SK-N-SH treated with all-trans-retinoic acid at 6 μM for 48 hours (cell line): ENCODE measurements at regions not wholly inside any gene's neighbourhood (a gene's known extent, or its start where the extent isn't known, plus 50 kb on each side); places are given as distances from the start of the nearest gene placed in this dataset.

Experiments used
- ATAC-seq: fragments of 200-7000 bp; cut with Tn5 transposase; 3 replicates; pipeline ENCODE4 v1.9.1; 2020; ENCODE audit warnings: mild to moderate bottlenecking, moderate library complexity
- ARNTL ChIP-seq: fragments of 450-650 bp; formaldehyde crosslinking; IDR thresholded peaks from 2 replicates; pipeline ENCODE4 v1.5.0; 2020; ENCODE audit warnings: low read depth, mild to moderate bottlenecking, moderate library complexity, borderline replicate concordance
- BACH2 ChIP-seq: fragments of 250-450 bp; sonication (Bioruptor Pico); IDR thresholded peaks from 2 replicates; pipeline ENCODE4 v1.9.0; 2021; ENCODE audit warnings: mild to moderate bottlenecking, borderline replicate concordance
- CSDC2 ChIP-seq: fragments of 250-450 bp; sonication (Bioruptor Pico); IDR thresholded peaks from 2 replicates; pipeline ENCODE4 v1.5.0; 2020; ENCODE audit warnings: mild to moderate bottlenecking, moderate library complexity
- ESRRG ChIP-seq: fragments of 250-450 bp; sonication (Bioruptor Pico); IDR thresholded peaks from 2 replicates; pipeline ENCODE4 v1.6.1; 2021; ENCODE audit warnings: mild to moderate bottlenecking
- OSR1 ChIP-seq: fragments of 250-450 bp; sonication (Bioruptor Pico); IDR thresholded peaks from 2 replicates; pipeline ENCODE4 v1.8.0; 2022; ENCODE audit warnings: moderate library complexity, mild to moderate bottlenecking, inconsistent platforms
- PPARA ChIP-seq: fragments of 250-450 bp; sonication (Bioruptor Pico); IDR thresholded peaks from 2 replicates; pipeline ENCODE4 v1.5.0; 2020; ENCODE audit warnings: mild to moderate bottlenecking, borderline replicate concordance
- RARB ChIP-seq: fragments of 250-450 bp; sonication (Bioruptor Pico); IDR thresholded peaks from 2 replicates; pipeline ENCODE4 v1.8.0; 2021; ENCODE audit warnings: mild to moderate bottlenecking, moderate library complexity
- SNAI2 ChIP-seq: fragments of 250-450 bp; sonication (Bioruptor Pico); IDR thresholded peaks from 2 replicates; pipeline ENCODE4 v1.5.0; 2020; ENCODE audit warnings: mild to moderate bottlenecking, moderate library complexity
- TOX ChIP-seq: fragments of 250-450 bp; sonication (Bioruptor Pico); IDR thresholded peaks from 2 replicates; pipeline ENCODE4 v1.8.0; 2021; ENCODE audit warnings: mild to moderate bottlenecking, moderate library complexity, borderline replicate concordance
- ZFP3 ChIP-seq: fragments of 250-450 bp; sonication (Bioruptor Pico); IDR thresholded peaks from 2 replicates; pipeline ENCODE4 v1.5.0; 2020; ENCODE audit warnings: mild to moderate bottlenecking, moderate library complexity
- ZNF565 ChIP-seq: fragments of 450-650 bp; formaldehyde crosslinking; conservative IDR thresholded peaks from 2 replicates; pipeline ENCODE4 v1.5.0; 2020; ENCODE audit warnings: low read depth, mild to moderate bottlenecking, moderate library complexity
- ZNF70 ChIP-seq: fragments of 450-650 bp; formaldehyde crosslinking; IDR thresholded peaks from 2 replicates; pipeline ENCODE4 v1.5.0; 2020; ENCODE audit warnings: mild to moderate bottlenecking, moderate library complexity
- TF ChIP-seq, protein P1 (sequence below): fragments of 250-450 bp; sonication (Bioruptor Pico); IDR thresholded peaks from 2 replicates; pipeline ENCODE4 v1.5.1; 2021; ENCODE audit warnings: mild to moderate bottlenecking, moderate library complexity
- TF ChIP-seq, protein P2 (sequence below): fragments of 250-450 bp; sonication (Bioruptor Pico); IDR thresholded peaks from 2 replicates; pipeline ENCODE4 v1.5.1; 2020; ENCODE audit warnings: low read depth, mild to moderate bottlenecking, moderate library complexity
- TF ChIP-seq, protein P3 (sequence below): fragments of 250-450 bp; sonication (Bioruptor Pico); IDR thresholded peaks from 2 replicates; pipeline ENCODE4 v1.8.0; 2020; ENCODE audit warnings: mild to moderate bottlenecking, moderate library complexity, borderline replicate concordance

DNA sequence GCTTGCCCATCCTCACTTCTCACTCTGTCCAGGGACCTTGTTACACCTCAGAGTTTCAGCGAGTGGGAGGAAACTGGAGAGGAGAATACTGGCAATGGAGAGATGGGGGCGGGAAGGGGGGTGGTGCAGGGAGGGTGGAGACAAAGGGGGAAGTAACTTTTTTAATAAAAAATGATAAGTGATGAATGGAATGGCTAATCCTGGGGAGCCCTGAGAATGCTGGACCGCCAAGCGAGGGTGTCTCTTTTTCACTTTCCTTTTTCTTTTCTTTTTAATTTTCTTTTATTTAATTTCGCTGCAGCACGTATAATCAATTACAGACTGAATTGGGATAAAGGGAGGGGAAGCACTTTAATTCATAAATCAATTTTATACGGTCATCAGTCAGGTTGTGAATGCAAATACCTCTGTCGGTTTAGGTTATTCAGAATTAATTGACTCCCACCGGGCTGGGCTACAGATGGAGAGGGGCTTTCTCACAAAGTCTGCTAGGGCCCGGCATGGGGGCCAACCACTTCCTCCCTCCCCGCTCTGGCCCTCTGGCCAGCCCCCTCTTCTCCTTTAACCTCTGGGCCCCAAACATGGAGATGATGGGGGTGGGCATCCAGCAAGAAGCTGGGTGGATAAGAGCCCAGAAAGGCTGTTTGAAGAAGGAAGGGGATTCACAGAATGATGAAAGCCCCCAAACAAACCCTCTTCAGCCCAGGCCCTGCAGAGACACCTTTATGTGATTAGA lies 106.8 kb upstream of the BOC start:
- TF ChIP-seq CSDC2 = no peak
- TF ChIP-seq, protein P1, sequence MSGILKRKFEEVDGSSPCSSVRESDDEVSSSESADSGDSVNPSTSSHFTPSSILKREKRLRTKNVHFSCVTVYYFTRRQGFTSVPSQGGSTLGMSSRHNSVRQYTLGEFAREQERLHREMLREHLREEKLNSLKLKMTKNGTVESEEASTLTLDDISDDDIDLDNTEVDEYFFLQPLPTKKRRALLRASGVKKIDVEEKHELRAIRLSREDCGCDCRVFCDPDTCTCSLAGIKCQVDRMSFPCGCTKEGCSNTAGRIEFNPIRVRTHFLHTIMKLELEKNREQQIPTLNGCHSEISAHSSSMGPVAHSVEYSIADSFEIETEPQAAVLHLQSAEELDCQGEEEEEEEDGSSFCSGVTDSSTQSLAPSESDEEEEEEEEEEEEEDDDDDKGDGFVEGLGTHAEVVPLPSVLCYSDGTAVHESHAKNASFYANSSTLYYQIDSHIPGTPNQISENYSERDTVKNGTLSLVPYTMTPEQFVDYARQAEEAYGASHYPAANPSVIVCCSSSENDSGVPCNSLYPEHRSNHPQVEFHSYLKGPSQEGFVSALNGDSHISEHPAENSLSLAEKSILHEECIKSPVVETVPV (CRISPR knock-in tag) = no peak
- TF ChIP-seq, protein P2, sequence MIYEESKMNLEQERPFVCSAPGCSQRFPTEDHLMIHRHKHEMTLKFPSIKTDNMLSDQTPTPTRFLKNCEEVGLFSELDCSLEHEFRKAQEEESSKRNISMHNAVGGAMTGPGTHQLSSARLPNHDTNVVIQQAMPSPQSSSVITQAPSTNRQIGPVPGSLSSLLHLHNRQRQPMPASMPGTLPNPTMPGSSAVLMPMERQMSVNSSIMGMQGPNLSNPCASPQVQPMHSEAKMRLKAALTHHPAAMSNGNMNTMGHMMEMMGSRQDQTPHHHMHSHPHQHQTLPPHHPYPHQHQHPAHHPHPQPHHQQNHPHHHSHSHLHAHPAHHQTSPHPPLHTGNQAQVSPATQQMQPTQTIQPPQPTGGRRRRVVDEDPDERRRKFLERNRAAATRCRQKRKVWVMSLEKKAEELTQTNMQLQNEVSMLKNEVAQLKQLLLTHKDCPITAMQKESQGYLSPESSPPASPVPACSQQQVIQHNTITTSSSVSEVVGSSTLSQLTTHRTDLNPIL (CRISPR knock-in tag) = no peak

DNA sequence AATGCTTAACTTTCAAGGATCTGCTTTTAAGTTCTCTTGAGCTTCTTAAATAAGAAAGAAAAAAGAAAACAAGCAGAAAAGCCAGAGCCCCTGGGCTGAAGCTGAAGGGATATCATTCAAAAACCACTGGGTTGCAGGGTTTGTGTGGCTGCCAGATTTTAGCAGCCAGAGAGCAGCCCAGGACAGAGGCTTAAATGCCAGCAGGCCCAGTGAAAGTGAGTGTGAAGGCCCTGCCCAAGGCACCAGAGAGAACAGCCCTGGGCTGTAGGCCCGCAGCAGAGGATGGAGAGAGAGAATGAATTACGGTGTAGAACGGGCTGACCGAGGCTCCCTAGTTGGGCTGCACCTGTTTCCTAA lies 106.3 kb upstream of the BOC start:
- peak; percentile 77 for ATAC-seq
- TF ChIP-seq BACH2 (no peak), ZNF565 (CRISPR knock-in tag) (no peak), OSR1 (no peak), TOX (CRISPR knock-in tag) (no peak), ZFP3 (no peak)
- TF ChIP-seq, protein P3, sequence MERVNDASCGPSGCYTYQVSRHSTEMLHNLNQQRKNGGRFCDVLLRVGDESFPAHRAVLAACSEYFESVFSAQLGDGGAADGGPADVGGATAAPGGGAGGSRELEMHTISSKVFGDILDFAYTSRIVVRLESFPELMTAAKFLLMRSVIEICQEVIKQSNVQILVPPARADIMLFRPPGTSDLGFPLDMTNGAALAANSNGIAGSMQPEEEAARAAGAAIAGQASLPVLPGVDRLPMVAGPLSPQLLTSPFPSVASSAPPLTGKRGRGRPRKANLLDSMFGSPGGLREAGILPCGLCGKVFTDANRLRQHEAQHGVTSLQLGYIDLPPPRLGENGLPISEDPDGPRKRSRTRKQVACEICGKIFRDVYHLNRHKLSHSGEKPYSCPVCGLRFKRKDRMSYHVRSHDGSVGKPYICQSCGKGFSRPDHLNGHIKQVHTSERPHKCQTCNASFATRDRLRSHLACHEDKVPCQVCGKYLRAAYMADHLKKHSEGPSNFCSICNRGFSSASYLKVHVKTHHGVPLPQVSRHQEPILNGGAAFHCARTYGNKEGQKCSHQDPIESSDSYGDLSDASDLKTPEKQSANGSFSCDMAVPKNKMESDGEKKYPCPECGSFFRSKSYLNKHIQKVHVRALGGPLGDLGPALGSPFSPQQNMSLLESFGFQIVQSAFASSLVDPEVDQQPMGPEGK (CRISPR knock-in tag) = no peak
- TF ChIP-seq, protein P1 (CRISPR knock-in tag) = no peak
- TF ChIP-seq, protein P2 (CRISPR knock-in tag) = no peak

More for the DNA sequence above, 106.8 kb upstream of the BOC start:
- ATAC-seq = no peak; the same call in 2 of the 3 replicates

DNA sequence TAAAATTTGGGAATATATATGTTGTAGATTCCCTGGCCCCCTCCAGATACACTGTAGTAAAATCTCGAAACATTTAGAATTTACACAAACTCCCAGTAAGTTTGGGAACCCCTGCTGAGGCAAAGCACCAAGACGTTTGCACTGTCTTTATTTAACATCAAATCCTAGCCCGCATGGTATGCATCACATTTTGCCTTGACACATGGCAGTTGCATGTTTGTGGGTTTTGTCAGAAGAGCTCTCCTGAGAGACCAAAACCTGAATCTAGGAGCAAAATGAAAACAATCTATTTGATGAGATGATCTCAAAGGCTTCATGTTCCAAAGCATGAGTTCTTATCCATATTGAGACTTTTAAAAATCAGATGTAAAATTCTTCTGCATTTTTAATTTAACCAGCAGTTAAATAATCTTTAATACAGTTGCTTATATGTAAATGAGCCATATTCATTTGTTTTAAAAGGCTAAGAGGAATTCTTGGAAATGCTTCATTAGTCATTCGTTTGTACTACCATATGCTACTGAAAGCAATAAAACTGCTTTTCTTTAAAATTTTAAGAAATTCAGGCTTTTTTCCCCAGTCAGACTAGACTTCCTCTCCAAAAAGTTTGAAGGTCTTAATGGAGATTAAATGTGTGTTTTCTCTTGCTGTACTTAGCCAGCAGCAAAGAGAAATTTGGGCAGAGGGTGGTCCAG lies 105.2 kb upstream of the BOC start:
- 0 out of 3 replicates have a peak, but pooled peaks have one; percentile 39 for ATAC-seq
- TF ChIP-seq ZNF70 (no peak), SNAI2 (CRISPR knock-in tag) (no peak), ESRRG (CRISPR knock-in tag) (no peak), RARB (CRISPR knock-in tag) (no peak)
- TF ChIP-seq, protein P3 (CRISPR knock-in tag) = no peak
- TF ChIP-seq, protein P1 (CRISPR knock-in tag) = no peak

DNA sequence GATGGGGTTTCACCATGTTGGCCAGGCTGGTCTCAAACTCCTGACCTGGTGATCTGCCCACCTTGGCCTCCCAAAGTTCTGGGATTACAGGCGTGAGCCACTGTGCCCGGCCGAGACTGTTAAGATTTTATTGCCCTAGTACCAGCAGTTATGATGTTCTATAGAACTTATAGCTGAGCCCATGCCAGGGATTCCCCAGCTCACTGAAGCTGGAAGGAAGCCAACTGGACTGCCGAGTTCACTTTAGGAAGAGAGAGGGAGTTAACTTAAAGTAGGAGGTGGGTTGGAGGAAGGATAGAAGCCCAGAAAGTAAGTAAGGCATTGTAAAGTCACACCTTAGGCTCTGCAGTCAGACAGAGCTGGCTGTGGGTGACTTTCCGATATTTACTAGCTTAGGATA lies 101.1 kb upstream of the BOC start:
- no peak for ATAC-seq

More for the DNA sequence above, 101.1 kb upstream of the BOC start:
- TF ChIP-seq CSDC2 (no peak), TOX (CRISPR knock-in tag) (no peak), SNAI2 (CRISPR knock-in tag) (no peak), ESRRG (CRISPR knock-in tag) (no peak), PPARA (CRISPR knock-in tag) (no peak), ARNTL (no peak)
